IMR-90 (cell line): ENCODE measurements at regions not wholly inside any gene's neighbourhood (a gene's known extent, or its start where the extent isn't known, plus 50 kb on each side); places are given as distances from the start of the nearest gene placed in this dataset.

ENCODE experiments used
- BHLHE40 ChIP-seq: fragments of 150-350 bp; IDR thresholded peaks from 2 replicates; pipeline ENCODE4 v1.6.1; 2016; ENCODE audit warnings: mild to moderate bottlenecking, low read depth, low read length
- CEBPB ChIP-seq: IDR thresholded peaks from 2 replicates; pipeline ENCODE4 v1.6.1; 2012; ENCODE audit warnings: low read depth, low read length, improper control_type of control experiment
- CHD1 ChIP-seq: IDR thresholded peaks from 2 replicates; pipeline ENCODE4 v1.6.1; 2012; ENCODE audit warnings: low read depth, low read length, improper control_type of control experiment
- CTCF ChIP-seq: conservative IDR thresholded peaks from 2 replicates; pipeline ENCODE4 v1.5.1; 2012; ENCODE audit warnings: mild to moderate bottlenecking, low read depth, low read length, improper control_type of control experiment
- FOS ChIP-seq: fragments of 150-350 bp; IDR thresholded peaks from 2 replicates; pipeline ENCODE4 v1.6.1; 2016; ENCODE audit warnings: low read depth, low read length
- MAFK ChIP-seq: IDR thresholded peaks from 2 replicates; pipeline ENCODE4 v1.6.1; 2012; ENCODE audit warnings: low read depth, low read length, improper control_type of control experiment
- MXI1 ChIP-seq: IDR thresholded peaks from 2 replicates; pipeline ENCODE4 v1.6.1; 2012; ENCODE audit warnings: low read depth, mild to moderate bottlenecking, low read length, moderate library complexity, borderline replicate concordance
- NFE2L2 ChIP-seq: fragments of 150-350 bp; IDR thresholded peaks from 2 replicates; pipeline ENCODE4 v1.6.1; 2016; ENCODE audit warnings: low read depth, mild to moderate bottlenecking, low read length
- POLR2A ChIP-seq: IDR thresholded peaks from 2 replicates; pipeline ENCODE4 v1.6.1; 2012; ENCODE audit warnings: mild to moderate bottlenecking, low read depth, low read length
- RAD21 ChIP-seq: IDR thresholded peaks from 2 replicates; pipeline ENCODE4 v1.6.1; 2012; ENCODE audit warnings: low read length, improper control_type of control experiment
- RCOR1 ChIP-seq: IDR thresholded peaks from 2 replicates; pipeline ENCODE4 v1.6.1; 2012; ENCODE audit warnings: mild to moderate bottlenecking, low read length, improper control_type of control experiment; ENCODE audit not compliant: insufficient replicate concordance
- RFX5 ChIP-seq: IDR thresholded peaks from 2 replicates; pipeline ENCODE4 v1.8.0; 2012; ENCODE audit warnings: low read depth, mild to moderate bottlenecking, low read length, moderate library complexity
- SMC3 ChIP-seq: fragments of 150-350 bp; IDR thresholded peaks from 2 replicates; pipeline ENCODE4 v1.6.1; 2016; ENCODE audit warnings: low read depth, mild to moderate bottlenecking, antibody characterized with exemption, low read length, moderate library complexity
- USF2 ChIP-seq: fragments of 150-350 bp; IDR thresholded peaks from 2 replicates; pipeline ENCODE4 v1.6.1; 2017; ENCODE audit warnings: mild to moderate bottlenecking, antibody characterized with exemption, low read length, low read depth

- TF ChIP-seq FOS (no peak), CTCF (no peak), BHLHE40 (no peak), POLR2A (no peak), USF2 (no peak), SMC3 (no peak), RAD21 (no peak), CHD1 (no peak), MXI1 (no peak), CEBPB (no peak), MAFK (no peak), RCOR1 (no peak), NFE2L2 (no peak), RFX5 (no peak)
Measured at GRCh38 chr18:72984290-72984689, 116.5 kb upstream of the NETO1 start.
